SJCRH30 (cell line): ENCODE measurements at regions not wholly inside any gene's neighbourhood (a gene's known extent, or its start where the extent isn't known, plus 50 kb on each side); places are given as distances from the start of the nearest gene placed in this dataset.

Experiments used
- DNase-seq, 2 experiments: peaks; one replicate each; pipeline ENCODE4 v3.0.0-alpha.2; 2015 to 2020
- H3K27ac ChIP-seq: fragments of 250-450 bp; sonication (Bioruptor Pico); 2 replicates; pipeline ENCODE4 v1.5.1; 2020; ENCODE audit warnings: mild to moderate bottlenecking, moderate library complexity
- H3K27me3 ChIP-seq: fragments of 250-450 bp; sonication (Bioruptor Pico); 2 replicates; pipeline ENCODE4 v1.5.1; 2020; ENCODE audit warnings: mild to moderate bottlenecking, moderate library complexity
- H3K36me3 ChIP-seq: fragments of 250-450 bp; sonication (Bioruptor Pico); 2 replicates; pipeline ENCODE4 v1.5.1; 2020; ENCODE audit warnings: mild to moderate bottlenecking, moderate library complexity
- H3K4me1 ChIP-seq: fragments of 250-450 bp; sonication (Bioruptor Pico); 2 replicates; pipeline ENCODE4 v1.5.1; 2020; ENCODE audit warnings: mild to moderate bottlenecking, moderate library complexity
- H3K4me3 ChIP-seq: fragments of 250-450 bp; sonication (Bioruptor Pico); 2 replicates; pipeline ENCODE4 v1.5.1; 2020; ENCODE audit warnings: mild to moderate bottlenecking, moderate library complexity
- H3K9me3 ChIP-seq: fragments of 250-450 bp; sonication (Bioruptor Pico); replicated peaks from 2 replicates; pipeline ENCODE4 v1.5.1; 2020; ENCODE audit warnings: mild to moderate bottlenecking, moderate library complexity

- Histone ChIP-seq H3K36me3 (no peaks in the 10 kb centered on the region), H3K4me1 (peaks cover 12% of the 10 kb centered on the region), H3K9me3 (no peaks in the 10 kb centered on the region), H3K27me3 (peaks cover 13% of the 10 kb centered on the region), H3K4me3 (no peak overlapping the region), H3K27ac (no peak overlapping the region)
- no peak for DNase-seq
These were observed 104.4 kb downstream of the NCR2 start for GRCh38 chr6:41439524-41440418.

DNA sequence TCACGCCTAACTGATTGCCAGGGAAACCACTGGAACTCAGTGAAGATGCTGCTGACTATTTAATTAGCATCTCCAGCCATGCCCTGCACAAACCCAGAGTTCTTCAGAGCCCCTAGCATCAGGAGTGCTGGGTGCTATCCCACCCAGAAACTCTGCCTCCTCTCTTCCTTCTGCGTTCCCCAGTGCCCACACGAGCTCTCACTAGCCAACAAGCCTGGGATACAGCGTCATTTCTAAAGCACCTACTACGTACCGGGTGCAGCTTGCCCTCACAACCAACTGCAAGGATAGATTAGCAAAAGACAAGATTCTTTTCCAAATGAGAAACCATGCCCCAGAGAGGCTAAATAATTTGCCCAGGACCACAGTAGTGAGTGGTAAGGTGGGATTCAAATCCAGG is 105.2 kb upstream of the FOXP4 start:
- Histone ChIP-seq H3K9me3 (no peaks in the 10 kb centered on the region), H3K4me1 (peaks cover 12% of the 10 kb centered on the region), H3K4me3 (no peak overlapping the region), H3K27ac (no peak overlapping the region), H3K36me3 (no peaks in the 10 kb centered on the region), H3K27me3 (peaks cover 13% of the 10 kb centered on the region)
- DNase-seq = no peak

DNA sequence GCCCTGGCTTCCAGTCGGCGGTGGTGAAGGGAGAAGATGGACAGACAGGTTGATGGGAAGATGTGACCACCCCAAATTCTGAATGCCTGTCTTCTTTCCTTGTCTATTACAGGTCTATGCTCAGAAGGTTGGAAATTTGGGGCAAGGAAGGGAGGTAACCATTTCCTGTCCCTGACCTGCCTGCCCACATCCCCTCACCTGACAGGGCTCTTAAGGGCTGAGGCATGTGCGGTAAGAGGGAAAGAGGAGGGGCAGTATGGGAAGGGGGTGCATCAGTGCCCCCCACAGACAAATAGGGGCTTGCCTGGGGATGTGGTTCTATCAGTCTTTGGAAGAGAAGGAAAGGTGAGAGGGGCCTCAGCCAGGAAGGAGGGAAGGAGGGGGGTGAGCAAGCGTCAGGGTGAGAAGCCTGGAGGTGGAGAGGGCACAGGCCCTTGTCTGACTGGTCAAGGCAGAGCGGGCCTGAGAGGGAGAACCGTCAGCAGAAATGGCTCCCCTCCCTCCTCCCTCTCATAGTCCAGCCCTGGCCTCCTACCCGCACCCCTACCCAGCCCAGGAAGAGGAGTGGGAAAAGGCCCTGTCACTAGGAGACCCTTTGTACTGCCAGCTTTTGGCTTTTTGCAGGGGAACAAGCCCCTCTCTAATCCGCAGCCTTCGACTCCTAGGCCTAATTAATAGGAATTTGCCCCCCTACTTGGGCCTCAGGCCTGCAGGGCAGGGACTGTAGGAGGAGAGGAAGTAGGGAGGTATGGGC is 104.4 kb upstream of the FOXP4 start:
- Histone ChIP-seq H3K27me3 (peaks cover 13% of the 10 kb centered on the region), H3K9me3 (no peaks in the 10 kb centered on the region)

GRCh38 chr6:41442352-41442672 is 103.9 kb upstream of the FOXP4 start:
- H3K36me3 ChIP-seq = no peaks in the 10 kb centered on the region
- peak overlapping the region; percentile 47; the same call in 1 of the 2 replicates for H3K4me3 ChIP-seq
- DNase-seq = no peak
- H3K27ac ChIP-seq = no peak overlapping the region
- H3K9me3 ChIP-seq = no peaks in the 10 kb centered on the region
- peaks cover 13% of the 10 kb centered on the region for H3K27me3 ChIP-seq
- peaks cover 12% of the 10 kb centered on the region for H3K4me1 ChIP-seq

More for the DNA sequence above, 104.4 kb upstream of the FOXP4 start:
- Histone ChIP-seq H3K4me3 (no peak overlapping the region), H3K4me1 (peaks cover 12% of the 10 kb centered on the region), H3K36me3 (no peaks in the 10 kb centered on the region), H3K27ac (no peak overlapping the region)
- DNase-seq = no peak

GRCh38 chr6:41442800-41443501 is 103.2 kb upstream of the FOXP4 start:
- H3K4me1 ChIP-seq = peaks cover 12% of the 10 kb centered on the region
- H3K27me3 ChIP-seq = peaks cover 13% of the 10 kb centered on the region
- H3K4me3 ChIP-seq = peak overlapping the region; percentile 47
- peak; percentile 71 to 81 for DNase-seq
- no peaks in the 10 kb centered on the region for H3K36me3 ChIP-seq
- peak overlapping the region; percentile 28; the same call in 1 of the 2 replicates for H3K27ac ChIP-seq
- no peaks in the 10 kb centered on the region for H3K9me3 ChIP-seq

- no peaks in the 10 kb centered on the region for H3K9me3 ChIP-seq
- H3K4me1 ChIP-seq = peaks cover 12% of the 10 kb centered on the region
- H3K4me3 ChIP-seq = no peak overlapping the region
- H3K27ac ChIP-seq = no peak overlapping the region
- H3K27me3 ChIP-seq = peaks cover 13% of the 10 kb centered on the region
- H3K36me3 ChIP-seq = no peaks in the 10 kb centered on the region
- peak in 1 of 2 experiments; percentile 56 for DNase-seq
These were observed 102.3 kb upstream of the FOXP4 start for GRCh38 chr6:41443616-41444525.

DNA sequence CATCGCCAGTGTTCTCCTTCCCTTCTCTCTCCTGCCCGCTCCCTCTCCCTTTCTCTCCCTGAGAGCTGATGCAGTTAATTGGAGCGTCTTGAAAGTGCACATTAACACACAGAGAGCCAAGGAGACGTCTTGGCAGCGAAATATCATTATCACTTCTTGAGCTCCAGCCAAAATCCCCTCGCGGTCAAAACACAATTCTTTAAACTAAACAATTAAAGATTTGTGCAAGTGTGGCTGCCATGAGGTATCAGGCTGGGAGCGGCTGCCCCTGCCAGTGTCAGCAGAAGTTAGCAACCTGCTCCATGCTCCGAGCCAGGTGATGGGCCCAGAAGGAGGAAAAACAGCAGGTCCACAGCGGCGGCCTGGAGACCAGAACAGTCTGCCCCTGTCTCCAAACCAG is 100.9 kb upstream of the FOXP4 start:
- Histone ChIP-seq H3K27me3 (peaks cover 13% of the 10 kb centered on the region), H3K4me3 (no peak overlapping the region), H3K9me3 (no peaks in the 10 kb centered on the region), H3K36me3 (no peaks in the 10 kb centered on the region), H3K27ac (no peak overlapping the region), H3K4me1 (peaks cover 15% of the 10 kb centered on the region)
- DNase-seq = no peak

DNA sequence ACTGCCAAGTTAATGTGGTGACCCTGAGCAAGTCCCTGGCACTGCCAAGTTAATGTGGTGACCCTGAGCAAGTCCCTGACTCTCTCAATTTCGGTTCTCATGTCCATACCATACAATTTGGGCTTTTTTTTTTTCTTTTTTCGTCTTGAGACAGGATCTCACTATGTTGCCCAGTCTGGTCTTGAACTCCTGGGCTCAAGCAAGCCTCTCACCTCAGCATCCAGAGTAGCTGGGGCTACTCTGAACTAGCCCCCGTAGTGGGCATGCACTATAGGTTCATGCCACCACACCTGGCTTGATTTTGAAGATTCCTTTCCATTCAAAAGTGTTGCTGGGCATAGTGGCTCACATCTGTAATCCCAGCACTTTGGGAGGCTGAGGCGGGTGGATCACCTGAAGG is 100.0 kb upstream of the FOXP4 start:
- H3K4me1 ChIP-seq = peaks cover 15% of the 10 kb centered on the region
- H3K4me3 ChIP-seq = no peak overlapping the region
- no peaks in the 10 kb centered on the region for H3K36me3 ChIP-seq
- H3K9me3 ChIP-seq = no peaks in the 10 kb centered on the region
- peaks cover 15% of the 10 kb centered on the region for H3K27me3 ChIP-seq
- no peak overlapping the region for H3K27ac ChIP-seq
- no peak for DNase-seq

DNA sequence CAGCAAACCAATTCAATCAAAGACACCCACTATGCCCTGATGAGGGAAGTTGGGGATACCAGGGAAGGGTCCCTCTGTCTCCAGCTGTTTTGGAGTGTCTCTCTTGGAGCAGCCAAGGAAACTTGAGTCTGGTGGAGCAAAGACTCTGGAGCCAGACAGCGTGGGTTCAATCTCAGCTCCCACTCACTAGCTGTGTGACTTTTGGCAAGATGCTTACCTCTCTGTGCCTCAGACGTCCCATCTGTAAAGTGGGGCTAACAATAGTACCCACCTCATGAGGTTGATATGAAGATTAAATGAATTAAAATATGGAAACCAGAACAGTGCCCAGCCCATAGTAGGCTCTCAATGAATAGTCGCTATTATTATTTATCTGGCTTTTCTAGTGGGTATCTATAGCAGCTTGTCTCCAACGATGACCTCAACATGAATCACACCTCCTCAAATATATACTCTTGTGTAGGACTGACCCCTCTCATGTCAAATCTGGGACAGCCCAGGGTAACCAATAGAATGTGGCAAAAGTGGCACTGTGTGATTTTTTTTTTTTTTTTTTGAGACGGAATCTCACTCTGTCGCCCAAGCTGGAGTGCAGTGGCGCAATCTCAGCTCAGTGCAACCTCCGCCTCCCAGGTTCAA is 99.2 kb upstream of the FOXP4 start:
- H3K36me3 ChIP-seq = no peaks in the 10 kb centered on the region
- peaks cover 15% of the 10 kb centered on the region for H3K4me1 ChIP-seq
- H3K4me3 ChIP-seq = no peak overlapping the region
- peaks cover 24% of the 10 kb centered on the region for H3K27me3 ChIP-seq
- no peak for DNase-seq
- H3K9me3 ChIP-seq = no peaks in the 10 kb centered on the region
- H3K27ac ChIP-seq = no peak overlapping the region

GRCh38 chr6:41448256-41448655 is 97.9 kb upstream of the FOXP4 start:
- Histone ChIP-seq H3K4me3 (no peak overlapping the region), H3K9me3 (no peaks in the 10 kb centered on the region), H3K27ac (no peak overlapping the region), H3K36me3 (no peaks in the 10 kb centered on the region), H3K4me1 (peaks cover 7% of the 10 kb centered on the region), H3K27me3 (peaks cover 16% of the 10 kb centered on the region)
- no peak for DNase-seq

DNA sequence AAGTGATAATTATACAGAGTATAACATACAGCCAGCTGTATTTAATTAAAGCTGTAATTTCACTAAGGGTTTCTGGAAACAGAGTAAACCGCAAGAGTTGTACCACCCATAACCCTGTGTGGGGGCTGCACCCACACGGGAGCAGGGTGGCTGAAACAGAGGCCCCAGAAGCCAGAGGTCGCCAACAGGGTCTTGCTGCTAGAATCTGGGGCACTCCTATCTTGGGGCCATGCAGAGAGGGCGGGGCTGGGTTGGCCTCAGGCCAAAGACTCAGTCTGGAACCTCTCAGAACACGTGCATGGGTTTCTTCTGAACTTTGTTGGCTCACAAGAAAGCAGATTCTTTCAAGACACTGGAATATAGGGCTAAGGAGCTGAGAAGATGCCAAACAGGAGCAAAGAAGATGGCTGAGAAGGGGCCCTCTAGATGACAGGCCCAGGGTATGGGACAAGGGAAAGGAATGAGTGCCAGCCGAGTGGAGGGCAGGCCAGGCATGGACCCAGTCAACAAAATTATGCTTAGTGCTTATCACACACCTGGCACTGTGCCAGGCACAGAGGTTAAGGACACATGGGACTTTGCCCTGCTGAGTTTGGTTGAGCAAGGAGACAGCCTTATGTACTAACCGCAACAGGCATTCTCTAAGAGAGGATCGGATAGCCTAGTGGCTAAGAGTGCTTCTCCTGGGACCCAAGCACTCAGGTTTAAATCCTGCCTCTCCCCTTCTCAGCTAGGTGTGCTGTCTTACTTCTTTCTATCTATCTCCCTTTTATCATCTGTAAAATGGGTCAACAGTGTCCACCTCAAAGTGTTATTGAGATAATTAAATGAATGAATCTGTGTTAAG is 96.6 kb upstream of the FOXP4 start:
- Histone ChIP-seq H3K27me3 (peaks cover 11% of the 10 kb centered on the region), H3K4me3 (no peak overlapping the region), H3K4me1 (peaks cover 3% of the 10 kb centered on the region; the same call in 1 of the 2 replicates), H3K36me3 (no peaks in the 10 kb centered on the region), H3K9me3 (no peaks in the 10 kb centered on the region), H3K27ac (no peak overlapping the region)
- DNase-seq = peak in 1 of 2 experiments; percentile 34

- Histone ChIP-seq H3K4me3 (no peak overlapping the region), H3K9me3 (no peaks in the 10 kb centered on the region), H3K27ac (no peak overlapping the region), H3K4me1 (peaks cover 5% of the 10 kb centered on the region; the same call in 1 of the 2 replicates), H3K27me3 (peaks cover 11% of the 10 kb centered on the region), H3K36me3 (no peaks in the 10 kb centered on the region)
- DNase-seq = no peak
These were observed 95.6 kb upstream of the FOXP4 start for GRCh38 chr6:41450581-41450980.

GRCh38 chr6:41451039-41451438 is 95.1 kb upstream of the FOXP4 start:
- DNase-seq = peak in 1 of 2 experiments; percentile 23
- no peaks in the 10 kb centered on the region for H3K36me3 ChIP-seq
- no peaks in the 10 kb centered on the region for H3K9me3 ChIP-seq
- H3K27ac ChIP-seq = no peak overlapping the region
- no peak overlapping the region for H3K4me3 ChIP-seq
- H3K27me3 ChIP-seq = peaks cover 11% of the 10 kb centered on the region
- peaks cover 8% of the 10 kb centered on the region for H3K4me1 ChIP-seq
